ENCODE measurements at regions not wholly inside any gene's neighbourhood (a gene's known extent, or its start where the extent isn't known, plus 50 kb on each side); places are given as distances from the start of the nearest gene placed in this dataset.

DNA sequence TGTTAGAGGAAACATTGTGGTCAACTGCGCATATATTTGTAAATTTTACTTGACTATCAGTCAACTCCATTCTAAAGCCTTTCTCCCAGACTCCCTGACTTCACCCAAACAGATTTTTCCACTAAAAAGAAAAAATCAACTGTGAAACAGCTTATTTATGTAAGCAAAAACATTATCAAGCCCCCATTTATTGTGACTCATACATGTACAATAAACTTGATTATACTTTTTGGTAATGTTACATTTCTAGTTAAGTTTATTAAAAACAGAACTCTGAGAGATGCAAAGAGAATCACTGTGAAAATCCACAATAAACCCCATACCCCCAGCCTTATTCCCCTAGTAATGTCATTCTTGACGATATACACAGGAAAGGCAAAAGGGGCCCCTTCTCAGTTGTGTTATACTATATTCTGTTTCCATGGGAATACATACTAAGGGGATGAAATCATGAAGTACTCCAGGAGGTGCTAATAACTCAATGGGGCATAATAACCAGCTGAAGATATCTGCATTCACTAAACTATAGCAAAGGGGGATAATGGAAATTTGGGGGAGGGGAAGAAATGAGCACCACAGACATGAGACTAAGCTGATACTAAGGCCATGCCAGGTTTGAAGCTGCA, 616.0 kb downstream of the ACTL7B start:
- H3K4me3 ChIP-seq (ENCODE audit: low read length): no peak overlapping the region

DNA sequence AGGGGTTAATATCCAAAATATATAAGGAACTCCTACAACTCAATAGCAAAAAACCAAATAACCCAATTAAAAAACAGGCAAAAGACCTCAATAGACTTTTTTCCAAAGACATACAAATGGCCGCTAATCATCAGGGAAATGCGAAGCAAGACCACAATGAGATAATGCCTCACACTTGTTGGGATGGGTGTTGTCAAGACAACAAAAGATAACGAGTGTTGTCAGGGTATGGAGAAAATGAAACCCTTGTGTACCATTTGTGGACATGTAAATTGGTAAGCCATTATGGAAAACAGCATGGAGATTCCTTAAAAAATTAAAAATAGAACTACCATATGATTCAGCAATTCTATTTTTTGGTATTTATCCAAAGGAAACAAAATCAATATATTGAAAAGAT, 620.2 kb downstream of the ACTL7B start:
- Histone ChIP-seq H3K9ac (ENCODE audit: low read depth, low read length) (no peak overlapping the region), H3K9me3 (replicated peaks; ENCODE audit: low read length) (no peaks in the 10 kb centered on the region), H3K36me3 (ENCODE audit: insufficient read depth, low read length) (no peaks in the 10 kb centered on the region), H3K4me1 (ENCODE audit: control insufficient read depth, insufficient read depth, low read length) (no peaks in the 10 kb centered on the region), H3K4me2 (ENCODE audit: low read length) (no peak overlapping the region), H3K4me3 (ENCODE audit: low read length) (no peak overlapping the region), H3K27me3 (ENCODE audit: control insufficient read depth, insufficient read depth, low read length) (no peaks in the 10 kb centered on the region)

More for the DNA sequence above, 616.0 kb downstream of the ACTL7B start:
- Histone ChIP-seq H3K4me2 (ENCODE audit: low read length) (no peak overlapping the region), H3K4me1 (ENCODE audit: control insufficient read depth, insufficient read depth, low read length) (no peaks in the 10 kb centered on the region), H3K9me3 (replicated peaks; ENCODE audit: low read length) (no peaks in the 10 kb centered on the region), H3K27me3 (ENCODE audit: control insufficient read depth, insufficient read depth, low read length) (no peaks in the 10 kb centered on the region), H3K9ac (ENCODE audit: low read depth, low read length) (no peak overlapping the region), H3K36me3 (ENCODE audit: insufficient read depth, low read length) (no peaks in the 10 kb centered on the region)

DNA sequence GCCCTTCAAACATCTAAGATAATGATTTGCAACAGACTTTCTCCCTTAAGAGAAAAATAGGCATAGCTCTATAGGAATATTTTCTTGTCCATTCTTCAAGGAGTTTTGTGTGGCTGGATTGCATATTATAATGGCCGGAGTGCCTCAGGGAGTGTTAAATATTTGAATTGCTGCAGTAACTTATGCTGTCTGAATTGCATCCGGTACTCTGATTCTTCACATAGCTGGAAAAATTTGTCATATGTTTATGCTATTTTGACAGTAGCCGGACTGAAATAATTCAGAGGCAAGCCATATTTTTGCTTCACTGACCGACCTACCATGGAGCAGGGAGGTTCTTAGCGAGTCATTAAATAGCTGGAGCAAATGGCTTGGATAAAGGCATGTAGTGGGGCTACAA, 621.0 kb downstream of the ACTL7B start:
- no peaks in the 10 kb centered on the region for H3K27me3 ChIP-seq (ENCODE audit: control insufficient read depth, insufficient read depth, low read length)
- no peak overlapping the region for H3K4me3 ChIP-seq (ENCODE audit: low read length)
- no peak overlapping the region for H3K9ac ChIP-seq (ENCODE audit: low read depth, low read length)
- no peaks in the 10 kb centered on the region for H3K36me3 ChIP-seq (ENCODE audit: insufficient read depth, low read length)
- no peak overlapping the region for H3K4me2 ChIP-seq (ENCODE audit: low read length)
- H3K9me3 ChIP-seq (replicated peaks; ENCODE audit: low read length): no peaks in the 10 kb centered on the region
- H3K4me1 ChIP-seq (ENCODE audit: control insufficient read depth, insufficient read depth, low read length): no peaks in the 10 kb centered on the region

DNA sequence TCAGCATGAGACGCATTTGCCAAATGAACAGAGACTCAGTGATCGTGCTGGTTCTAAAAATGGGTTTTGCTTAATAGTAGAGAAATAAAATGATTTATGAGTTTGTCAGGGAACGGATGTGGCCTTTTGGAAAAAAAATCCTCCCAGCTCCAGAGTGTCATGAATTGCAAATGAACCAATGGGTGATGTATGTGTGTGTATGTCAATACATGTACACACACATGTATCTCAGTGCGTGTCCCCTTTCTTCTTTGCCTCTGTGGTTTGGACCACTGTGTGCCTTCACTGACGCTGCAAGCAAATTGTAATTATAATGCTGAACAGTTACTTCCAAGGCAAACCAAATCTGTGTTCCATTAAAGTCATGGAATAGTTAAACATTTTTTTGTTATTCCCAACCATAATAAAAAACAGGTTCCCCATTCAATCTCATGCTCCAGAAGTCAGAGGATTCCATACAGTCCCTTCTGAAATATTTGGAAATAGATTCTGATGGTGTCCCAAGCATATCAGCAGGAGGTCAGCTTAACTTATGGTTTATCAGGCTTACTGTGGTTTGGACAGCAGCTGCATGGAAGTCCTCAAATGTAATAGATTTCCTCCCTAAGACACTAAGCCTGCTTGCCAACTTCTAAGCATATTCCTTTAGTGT, 630.5 kb downstream of the ACTL7B start:
- no peak overlapping the region for H3K4me3 ChIP-seq (ENCODE audit: low read length)
- H3K27me3 ChIP-seq (ENCODE audit: control insufficient read depth, insufficient read depth, low read length): no peaks in the 10 kb centered on the region
- no peaks in the 10 kb centered on the region for H3K9me3 ChIP-seq (replicated peaks; ENCODE audit: low read length)
- no peaks in the 10 kb centered on the region for H3K4me1 ChIP-seq (ENCODE audit: control insufficient read depth, insufficient read depth, low read length)
- H3K36me3 ChIP-seq (ENCODE audit: insufficient read depth, low read length): no peaks in the 10 kb centered on the region
- H3K9ac ChIP-seq (ENCODE audit: low read depth, low read length): no peak overlapping the region
- no peak overlapping the region for H3K4me2 ChIP-seq (ENCODE audit: low read length)

DNA sequence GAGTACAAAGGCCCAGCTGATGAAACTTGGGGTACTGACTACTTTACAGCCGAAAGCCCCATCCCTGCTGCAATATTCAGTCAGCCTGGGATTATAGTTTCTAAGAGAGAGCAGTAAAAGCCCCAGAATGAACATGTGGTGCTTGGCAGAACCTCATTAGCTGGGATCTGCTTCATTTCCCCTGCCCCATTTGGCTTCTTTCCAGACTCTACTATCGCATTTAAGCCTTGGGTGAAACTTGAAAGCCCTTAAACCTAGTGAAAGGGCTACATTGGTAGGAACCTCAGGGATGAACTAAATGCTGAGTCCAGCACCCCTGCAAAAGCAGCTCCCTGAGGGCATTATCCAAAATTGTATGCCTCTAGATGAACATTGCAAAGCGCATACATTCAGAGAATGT, 631.1 kb downstream of the ACTL7B start:
- H3K36me3 ChIP-seq (ENCODE audit: insufficient read depth, low read length): no peaks in the 10 kb centered on the region
- no peak overlapping the region for H3K9ac ChIP-seq (ENCODE audit: low read depth, low read length)
- H3K9me3 ChIP-seq (replicated peaks; ENCODE audit: low read length): no peaks in the 10 kb centered on the region
- no peaks in the 10 kb centered on the region for H3K4me1 ChIP-seq (ENCODE audit: control insufficient read depth, insufficient read depth, low read length)
- no peaks in the 10 kb centered on the region for H3K27me3 ChIP-seq (ENCODE audit: control insufficient read depth, insufficient read depth, low read length)
- no peak overlapping the region for H3K4me3 ChIP-seq (ENCODE audit: low read length)
- H3K4me2 ChIP-seq (ENCODE audit: low read length): no peak overlapping the region

DNA sequence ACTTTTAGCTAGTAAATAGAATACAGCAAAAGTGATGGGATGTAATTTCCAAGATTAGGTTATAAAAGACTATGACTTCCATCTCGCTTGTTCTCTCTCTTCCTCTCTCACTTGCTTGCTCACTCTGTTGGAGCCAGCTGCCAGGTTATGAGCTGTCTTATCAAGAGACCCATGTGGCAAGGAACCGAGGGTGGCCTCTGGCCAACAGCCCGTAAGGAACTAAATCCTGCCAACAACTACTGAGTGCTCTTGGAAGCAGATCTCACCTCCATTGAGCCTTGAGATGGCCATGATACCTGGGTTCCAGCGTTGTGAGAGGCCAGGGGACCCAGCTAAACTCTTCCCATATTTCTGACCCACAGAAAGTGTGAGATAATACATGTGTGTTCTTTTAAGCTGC, 636.1 kb downstream of the ACTL7B start:
- Histone ChIP-seq H3K27me3 (ENCODE audit: control insufficient read depth, insufficient read depth, low read length) (no peaks in the 10 kb centered on the region), H3K36me3 (ENCODE audit: insufficient read depth, low read length) (no peaks in the 10 kb centered on the region), H3K9ac (ENCODE audit: low read depth, low read length) (no peak overlapping the region), H3K4me3 (ENCODE audit: low read length) (no peak overlapping the region), H3K9me3 (replicated peaks; ENCODE audit: low read length) (no peaks in the 10 kb centered on the region), H3K4me2 (ENCODE audit: low read length) (no peak overlapping the region), H3K4me1 (ENCODE audit: control insufficient read depth, insufficient read depth, low read length) (no peaks in the 10 kb centered on the region)

DNA sequence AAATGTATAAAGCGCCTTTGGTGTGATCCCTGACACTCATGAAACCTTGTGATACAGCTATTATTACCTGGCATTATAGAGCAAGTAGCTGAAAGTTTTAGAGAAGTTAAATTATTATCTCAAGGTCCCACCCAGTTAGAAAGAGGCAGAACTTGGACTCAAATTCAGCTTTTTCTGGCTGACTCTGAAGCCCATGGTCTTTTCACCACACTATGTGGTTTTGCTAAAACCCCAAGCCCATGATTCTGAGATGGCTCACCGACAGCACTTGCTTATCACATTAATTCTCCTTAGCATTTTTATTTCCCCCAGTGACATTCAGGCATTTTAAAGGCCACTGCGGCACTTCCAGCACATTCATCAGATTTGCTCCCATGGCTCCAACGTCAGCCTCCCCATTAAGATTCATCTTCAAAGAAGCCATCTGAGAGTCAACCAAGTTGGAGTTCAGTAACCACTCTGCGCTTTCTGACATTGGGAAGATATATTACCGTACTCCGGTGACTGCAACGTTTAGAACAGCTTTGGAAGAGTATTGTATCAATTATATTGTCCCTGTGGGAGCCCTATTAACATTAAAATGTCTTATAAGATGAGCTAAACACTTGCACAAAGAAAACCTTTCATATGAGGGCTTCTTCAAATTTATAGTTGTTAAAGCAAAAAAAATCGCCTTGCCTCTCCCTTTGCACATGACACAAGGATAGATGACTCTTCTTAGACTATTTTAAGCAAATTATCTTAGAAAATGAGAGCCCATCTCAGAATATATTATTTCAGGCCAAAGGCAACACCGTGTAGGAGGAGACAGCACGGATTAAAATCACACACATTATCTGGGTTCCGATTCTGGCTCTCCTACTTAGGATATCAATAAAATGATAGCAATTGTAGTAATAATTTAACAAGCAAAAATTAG, 638.1 kb downstream of the ACTL7B start:
- Histone ChIP-seq H3K9me3 (replicated peaks; ENCODE audit: low read length) (no peaks in the 10 kb centered on the region), H3K27me3 (ENCODE audit: control insufficient read depth, insufficient read depth, low read length) (no peaks in the 10 kb centered on the region), H3K4me2 (ENCODE audit: low read length) (no peak overlapping the region), H3K4me1 (ENCODE audit: control insufficient read depth, insufficient read depth, low read length) (no peaks in the 10 kb centered on the region), H3K36me3 (ENCODE audit: insufficient read depth, low read length) (no peaks in the 10 kb centered on the region), H3K9ac (ENCODE audit: low read depth, low read length) (no peak overlapping the region), H3K4me3 (ENCODE audit: low read length) (no peak overlapping the region)

DNA sequence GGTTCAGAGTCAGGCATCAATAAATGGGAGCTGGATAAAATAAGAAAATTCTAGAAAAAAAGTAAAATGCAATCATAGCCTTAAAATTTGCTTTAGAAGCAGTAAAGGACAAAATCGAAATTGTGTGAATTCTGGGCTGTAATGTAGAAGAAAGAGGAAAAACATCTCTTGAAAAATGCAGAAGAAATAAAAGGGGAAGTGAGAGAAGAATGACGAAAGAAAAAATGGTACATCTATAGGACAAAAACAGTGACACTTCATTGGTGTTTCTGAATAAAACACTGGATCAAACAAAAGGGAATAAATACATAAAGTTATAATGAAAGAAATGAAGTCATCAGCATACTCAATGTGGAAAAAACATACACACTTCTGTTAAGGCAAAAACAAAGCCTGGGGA, 642.3 kb downstream of the ACTL7B start:
- H3K27me3 ChIP-seq (ENCODE audit: control insufficient read depth, insufficient read depth, low read length): no peaks in the 10 kb centered on the region
- H3K9ac ChIP-seq (ENCODE audit: low read depth, low read length): no peak overlapping the region
- H3K36me3 ChIP-seq (ENCODE audit: insufficient read depth, low read length): no peaks in the 10 kb centered on the region
- no peak overlapping the region for H3K4me2 ChIP-seq (ENCODE audit: low read length)
- no peaks in the 10 kb centered on the region for H3K4me1 ChIP-seq (ENCODE audit: control insufficient read depth, insufficient read depth, low read length)
- H3K4me3 ChIP-seq (ENCODE audit: low read length): no peak overlapping the region
- H3K9me3 ChIP-seq (replicated peaks; ENCODE audit: low read length): no peaks in the 10 kb centered on the region

DNA sequence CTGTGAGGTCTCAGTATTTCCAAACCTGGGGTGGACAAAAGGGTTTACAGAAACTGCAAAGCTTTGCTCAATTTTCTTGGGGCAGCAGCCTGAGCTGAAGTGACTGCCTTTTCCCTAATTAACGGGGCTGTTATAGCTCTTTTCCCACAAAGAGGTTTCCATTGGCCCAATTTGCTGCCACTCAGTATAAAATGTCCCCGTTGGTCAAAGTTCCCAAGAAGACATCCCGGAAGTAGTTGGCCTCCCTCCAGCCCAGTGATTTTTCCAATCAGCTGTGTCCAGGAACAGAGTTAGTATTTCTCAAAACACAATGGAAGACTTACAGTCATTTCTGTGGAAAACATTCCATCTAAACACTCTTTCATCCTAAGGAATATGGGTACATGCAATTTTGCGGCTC, 643.6 kb downstream of the ACTL7B start:
- no peak overlapping the region for H3K9ac ChIP-seq (ENCODE audit: low read depth, low read length)
- no peaks in the 10 kb centered on the region for H3K9me3 ChIP-seq (replicated peaks; ENCODE audit: low read length)
- no peak overlapping the region for H3K4me3 ChIP-seq (ENCODE audit: low read length)
- no peaks in the 10 kb centered on the region for H3K36me3 ChIP-seq (ENCODE audit: insufficient read depth, low read length)
- H3K4me1 ChIP-seq (ENCODE audit: control insufficient read depth, insufficient read depth, low read length): no peaks in the 10 kb centered on the region
- no peaks in the 10 kb centered on the region for H3K27me3 ChIP-seq (ENCODE audit: control insufficient read depth, insufficient read depth, low read length)
- no peak overlapping the region for H3K4me2 ChIP-seq (ENCODE audit: low read length)

DNA sequence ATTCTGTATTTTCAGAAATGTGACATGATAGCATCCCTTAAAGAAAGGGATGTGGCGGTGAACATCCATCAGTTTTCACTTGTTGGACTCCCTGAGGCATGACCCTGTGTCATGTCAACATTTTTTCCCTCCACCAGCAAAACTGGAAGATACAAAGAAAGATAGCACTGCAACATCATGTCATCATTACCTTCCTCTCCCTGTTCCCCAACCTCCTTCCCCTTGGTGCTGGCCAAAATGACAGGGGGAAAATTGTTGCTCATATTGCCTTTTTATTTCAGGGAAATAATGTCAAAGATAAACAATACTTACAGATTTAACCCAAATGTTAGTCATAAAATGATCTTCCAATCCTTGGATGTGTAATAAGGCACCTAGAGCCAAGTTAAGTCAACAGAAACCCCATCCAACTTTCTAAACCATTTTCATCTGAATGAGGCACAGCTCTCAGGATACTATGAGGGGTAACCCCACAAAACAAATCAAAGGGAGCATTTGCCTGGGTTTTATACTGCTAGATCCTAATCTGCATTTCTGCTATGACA, 644.3 kb downstream of the ACTL7B start:
- no peaks in the 10 kb centered on the region for H3K27me3 ChIP-seq (ENCODE audit: control insufficient read depth, insufficient read depth, low read length)
- H3K9me3 ChIP-seq (replicated peaks; ENCODE audit: low read length): no peaks in the 10 kb centered on the region
- H3K4me3 ChIP-seq (ENCODE audit: low read length): no peak overlapping the region
- H3K9ac ChIP-seq (ENCODE audit: low read depth, low read length): no peak overlapping the region
- no peak overlapping the region for H3K4me2 ChIP-seq (ENCODE audit: low read length)
- H3K36me3 ChIP-seq (ENCODE audit: insufficient read depth, low read length): no peaks in the 10 kb centered on the region
- H3K4me1 ChIP-seq (ENCODE audit: control insufficient read depth, insufficient read depth, low read length): no peaks in the 10 kb centered on the region

DNA sequence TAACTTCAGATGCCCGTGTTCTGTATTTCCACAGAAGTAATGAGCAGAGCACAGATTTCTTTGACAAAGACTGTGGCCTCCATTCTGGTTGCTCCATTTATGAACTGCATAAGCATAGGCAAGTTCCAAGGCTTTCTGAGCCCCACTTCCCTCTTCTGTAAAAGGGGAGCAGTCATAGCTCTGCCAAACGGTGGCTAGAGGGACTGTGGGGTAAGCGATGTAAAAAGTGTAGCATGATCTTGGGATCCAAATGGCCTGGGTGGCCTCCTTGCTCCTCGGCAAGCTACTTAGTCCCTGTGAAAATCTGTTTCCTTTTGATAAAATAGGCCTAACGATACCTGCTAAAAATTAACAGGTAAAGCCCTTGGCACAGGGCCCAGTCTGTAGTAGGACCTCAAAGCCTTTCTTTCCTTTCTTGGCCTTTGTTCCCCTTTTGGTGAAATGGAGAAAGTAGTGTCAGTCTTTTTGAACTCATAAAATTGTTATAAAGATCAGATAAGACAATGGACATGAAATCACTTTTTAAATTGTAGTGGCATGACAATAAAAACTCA, 646.6 kb downstream of the ACTL7B start:
- Histone ChIP-seq H3K4me2 (ENCODE audit: low read length) (no peak overlapping the region), H3K27me3 (ENCODE audit: control insufficient read depth, insufficient read depth, low read length) (no peaks in the 10 kb centered on the region), H3K4me1 (ENCODE audit: control insufficient read depth, insufficient read depth, low read length) (no peaks in the 10 kb centered on the region), H3K9ac (ENCODE audit: low read depth, low read length) (no peak overlapping the region), H3K9me3 (replicated peaks; ENCODE audit: low read length) (no peaks in the 10 kb centered on the region), H3K36me3 (ENCODE audit: insufficient read depth, low read length) (no peaks in the 10 kb centered on the region), H3K4me3 (ENCODE audit: low read length) (no peak overlapping the region)
